Panc1 (cell line): ENCODE measurements at regions not wholly inside any gene's neighbourhood (a gene's known extent, or its start where the extent isn't known, plus 50 kb on each side); places are given as distances from the start of the nearest gene placed in this dataset.

Experiments
- ATAC-seq: fragments of 200-7000 bp; cut with Tn5 transposase; 2 replicates; pipeline ENCODE4 v1.9.1; 2020; ENCODE audit warnings: mild to moderate bottlenecking, moderate library complexity
- BruUV-seq: library from RNA; stranded (reverse); fragments of 400-500 nt; replicated peaks from 2 replicates; lab custom pipeline; 2021; lab: Mats Ljungman, UMichigan
- CTCF ChIA-PET: fragments of 300-600 bp; sonication (Branson Sonifier 250); formaldehyde crosslinking; loops from one replicate; lab custom pipeline; 2022; ENCODE audit warnings: antibody characterized with exemption; lab: Charles Lee
- POLR2A ChIA-PET: fragments of 300-600 bp; sonication (Branson Sonifier 250); formaldehyde crosslinking; loops from one replicate; lab custom pipeline; 2022; ENCODE audit warnings: antibody characterized with exemption; lab: Charles Lee
- DNase-seq: peaks from one replicate; pipeline ENCODE4 v3.0.0-alpha.2; 2010; ENCODE audit warnings: low read depth, low spot score
- H3K27ac ChIP-seq: 2 replicates; pipeline ENCODE4 v1.5.1; 2011; ENCODE audit warnings: mild to moderate bottlenecking, low read length, inconsistent platforms
- H3K27me3 ChIP-seq: fragments of 200-500 bp; sonication (Bioruptor generic); 2 replicates; pipeline ENCODE4 v1.6.0; 2014; ENCODE audit warnings: low read length, inconsistent platforms; ENCODE audit not compliant: control insufficient read depth, insufficient read depth
- H3K36me3 ChIP-seq: fragments of 200-500 bp; sonication (Bioruptor generic); 2 replicates; pipeline ENCODE4 v1.5.1; 2014; ENCODE audit warnings: inconsistent platforms, mild to moderate bottlenecking, low read length, moderate library complexity; ENCODE audit not compliant: control insufficient read depth, insufficient read depth
- H3K4me1 ChIP-seq: 2 replicates; pipeline ENCODE4 v1.5.1; 2011; ENCODE audit warnings: inconsistent platforms, mild to moderate bottlenecking, low read length, moderate library complexity; ENCODE audit not compliant: control insufficient read depth, insufficient read depth
- H3K4me3 ChIP-seq, 2 experiments: 2 replicates each; pipeline ENCODE4 v1.5.1; 2011 to 2012; ENCODE audit warnings: low read depth in 2 of 2, low read length in 2 of 2, mild to moderate bottlenecking in 2 of 2, inconsistent platforms in 1 of 2, moderate library complexity in 1 of 2
- H3K9me3 ChIP-seq: fragments of 200-500 bp; sonication (Bioruptor generic); 2 replicates; pipeline ENCODE4 v1.5.1; 2014; ENCODE audit warnings: low read depth, mild to moderate bottlenecking, inconsistent platforms, low read length, moderate library complexity; ENCODE audit not compliant: control insufficient read depth, insufficient read depth
- CTCF ChIP-seq: fragments of 450-650 bp; IDR thresholded peaks from 2 replicates; pipeline ENCODE4 v1.5.1; 2017; ENCODE audit warnings: mild to moderate bottlenecking
- POLR2AphosphoS5 ChIP-seq: IDR thresholded peaks from 2 replicates; pipeline ENCODE4 v1.6.1; 2012; ENCODE audit warnings: mild to moderate bottlenecking, low read depth, low read length, moderate library complexity
- REST ChIP-seq, 2 experiments: IDR thresholded peaks; 2 replicates each; pipeline ENCODE4 v1.6.1; 2011 to 2012; ENCODE audit warnings: low read depth in 2 of 2, control low read depth in 1 of 2, low read length in 1 of 2, mild to moderate bottlenecking in 1 of 2, moderate library complexity in 1 of 2; ENCODE audit not compliant: insufficient read depth in 1 of 2
- SIN3A ChIP-seq: IDR thresholded peaks from 2 replicates; pipeline ENCODE4 v1.6.1; 2012; ENCODE audit warnings: low read depth, mild to moderate bottlenecking, low read length, moderate library complexity, borderline replicate concordance; ENCODE audit not compliant: insufficient read depth
- TCF7L2 ChIP-seq: IDR thresholded peaks from 2 replicates; pipeline ENCODE4 v1.6.1; 2011; ENCODE audit warnings: mild to moderate bottlenecking, low read depth, low read length, inconsistent platforms
- in situ Hi-C: cut with HindIII; loops from 2 replicates; pipeline ENCODE4 v1.10.0; 2016; ENCODE audit warnings: low sequenced_read_pairs, low pct_unique_long_range_greater_than_20kb
- intact Hi-C: fragments of 100-400 bp; cut with micrococcal nuclease; formaldehyde crosslinking; loops from one replicate; pipeline ENCODE4 v1.10.0; 2022; ENCODE audit not compliant: unreplicated experiment

DNA sequence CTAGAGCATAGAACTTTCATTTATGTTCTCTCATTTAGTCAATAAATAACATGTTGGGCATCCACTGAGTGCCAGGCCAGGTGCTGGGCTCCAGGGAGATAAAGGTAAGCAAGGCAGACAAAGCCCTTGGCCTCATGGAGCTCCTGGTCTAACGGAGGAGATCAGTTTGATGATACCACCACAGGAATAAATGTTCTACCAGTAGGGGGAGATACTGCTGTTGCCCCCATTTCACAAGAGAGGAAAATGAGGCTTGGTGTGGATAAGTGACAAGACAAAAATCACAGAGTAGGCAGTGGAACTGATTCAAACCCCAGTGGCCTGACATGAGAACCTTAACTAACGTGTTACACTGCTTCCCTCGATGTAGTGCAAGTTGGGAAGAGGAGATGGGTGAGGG lies 80.4 kb upstream of the ERCC4 start:
- Histone ChIP-seq H3K4me3 (no peak overlapping the region), H3K9me3 (no peaks in the 10 kb centered on the region), H3K27ac (no peak overlapping the region), H3K27me3 (peaks cover 25% of the 10 kb centered on the region), H3K36me3 (no peaks in the 10 kb centered on the region), H3K4me1 (no peaks in the 10 kb centered on the region)
- in situ Hi-C loops (no loop called here), intact Hi-C loops (no loop called here)
- no TSS peak for BruUV-seq
- TF ChIP-seq CTCF (peak; percentile 57), REST (IDR thresholded peaks at IDR 0.05; ENCODE audit: insufficient read depth in 1 of 2, low read depth in 2 of 2, low read length in 1 of 2) (no peak)
- ATAC-seq (no peak), DNase-seq (no peak)
- ChIA-PET POLR2A (interaction anchor here (0.6 kb wide), 1 partner anchor 1640 kb away, joined by 4 read pairs; no protein-coding TSS in a partner anchor), CTCF (no interaction called here)

GRCh38 chr16:13845232-13845631 lies 74.7 kb upstream of the ERCC4 start:
- Histone ChIP-seq H3K27me3 (peaks cover 38% of the 10 kb centered on the region), H3K27ac (no peak overlapping the region), H3K36me3 (no peaks in the 10 kb centered on the region), H3K9me3 (no peaks in the 10 kb centered on the region), H3K4me3 (no peak overlapping the region), H3K4me1 (no peaks in the 10 kb centered on the region)
- no TSS peak for BruUV-seq
- DNase-seq (no peak), ATAC-seq (no peak)
- in situ Hi-C loops, result no loop called here
- TF ChIP-seq REST (IDR thresholded peaks at IDR 0.05; ENCODE audit: insufficient read depth in 1 of 2, low read depth in 2 of 2, low read length in 1 of 2), result no peak
- no peak for TF ChIP-seq TCF7L2
- no peak for TF ChIP-seq SIN3A
- TF ChIP-seq POLR2AphosphoS5, result no peak
- no peak for TF ChIP-seq CTCF
- ChIA-PET CTCF (no interaction called here), POLR2A (no interaction called here)
- intact Hi-C loops, result no loop called here
